Adipocyte (in vitro differentiated cells): ENCODE measurements at regions not wholly inside any gene's neighbourhood (a gene's known extent, or its start where the extent isn't known, plus 50 kb on each side); places are given as distances from the start of the nearest gene placed in this dataset.
A peak's percentile ranks its signal among the peaks of the same experiment; 100 is the strongest.

Experiments
- DNase-seq: peaks from one replicate; pipeline ENCODE4 v3.0.0-alpha.2; 2015; ENCODE audit warnings: low read depth
- H3K27me3 ChIP-seq: replicated peaks from 2 replicates; pipeline ENCODE4 v1.7.0; 2013; ENCODE audit warnings: mild to moderate bottlenecking, low read length, moderate library complexity; ENCODE audit not compliant: control insufficient read depth, insufficient read depth
- H3K36me3 ChIP-seq: 2 replicates; pipeline ENCODE4 v1.7.0; 2013; ENCODE audit warnings: low read length, mild to moderate bottlenecking, moderate library complexity; ENCODE audit not compliant: control insufficient read depth, insufficient read depth, severe bottlenecking
- H3K4me1 ChIP-seq: 2 replicates; pipeline ENCODE4 v1.7.0; 2013; ENCODE audit warnings: mild to moderate bottlenecking, low read length, moderate library complexity; ENCODE audit not compliant: control insufficient read depth, insufficient read depth
- H3K4me3 ChIP-seq: 2 replicates; pipeline ENCODE4 v1.7.0; 2013; ENCODE audit warnings: mild to moderate bottlenecking, low read length, moderate library complexity
- H3K9ac ChIP-seq: 2 replicates; pipeline ENCODE4 v1.7.0; 2013; ENCODE audit warnings: mild to moderate bottlenecking, low read length, moderate library complexity
- H3K9me3 ChIP-seq: 2 replicates; pipeline ENCODE4 v1.7.0; 2013; ENCODE audit warnings: mild to moderate bottlenecking, low read length, moderate library complexity; ENCODE audit not compliant: control insufficient read depth

DNA sequence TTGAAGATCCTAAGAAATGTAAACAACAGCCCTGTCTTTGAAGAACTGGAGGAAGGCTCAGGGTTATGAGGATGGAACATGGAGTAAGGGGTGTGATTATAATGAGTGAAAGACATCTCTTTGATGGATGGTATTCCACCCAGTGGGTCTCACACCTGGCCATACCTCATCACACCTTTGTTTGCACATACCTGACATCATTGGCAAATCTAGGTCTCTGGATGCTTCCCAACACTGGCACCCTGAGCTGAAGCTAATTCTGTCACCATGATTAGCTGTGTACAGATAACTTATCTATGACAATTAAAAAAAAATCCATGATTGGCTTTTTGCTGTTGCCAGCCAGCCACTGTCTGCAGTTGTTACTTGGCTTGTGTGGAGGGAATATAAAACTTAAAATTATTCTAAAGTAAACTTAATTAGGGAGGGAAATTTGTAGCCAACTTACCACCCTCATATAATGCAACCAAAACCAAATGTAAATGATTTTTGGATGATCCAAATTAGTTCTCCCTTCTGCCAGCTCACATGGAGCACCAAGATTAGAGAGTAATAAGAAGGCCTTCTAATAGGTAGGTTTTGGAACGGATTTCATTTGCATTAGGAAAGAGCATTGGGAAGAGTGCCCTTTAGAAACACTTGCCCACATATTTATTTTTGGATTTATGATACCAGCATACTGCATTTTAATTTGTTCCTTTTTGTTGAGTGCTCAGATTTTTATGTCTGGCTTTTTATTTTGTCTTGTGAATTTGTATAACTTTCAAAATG, 249.5 kb downstream of the SOX4 start:
- Histone ChIP-seq H3K9ac (no peak overlapping the region), H3K4me1 (peaks cover 9% of the 10 kb centered on the region), H3K4me3 (no peak overlapping the region), H3K9me3 (no peaks in the 10 kb centered on the region), H3K27me3 (no peaks in the 10 kb centered on the region), H3K36me3 (no peaks in the 10 kb centered on the region)
- DNase-seq, result no peak

DNA sequence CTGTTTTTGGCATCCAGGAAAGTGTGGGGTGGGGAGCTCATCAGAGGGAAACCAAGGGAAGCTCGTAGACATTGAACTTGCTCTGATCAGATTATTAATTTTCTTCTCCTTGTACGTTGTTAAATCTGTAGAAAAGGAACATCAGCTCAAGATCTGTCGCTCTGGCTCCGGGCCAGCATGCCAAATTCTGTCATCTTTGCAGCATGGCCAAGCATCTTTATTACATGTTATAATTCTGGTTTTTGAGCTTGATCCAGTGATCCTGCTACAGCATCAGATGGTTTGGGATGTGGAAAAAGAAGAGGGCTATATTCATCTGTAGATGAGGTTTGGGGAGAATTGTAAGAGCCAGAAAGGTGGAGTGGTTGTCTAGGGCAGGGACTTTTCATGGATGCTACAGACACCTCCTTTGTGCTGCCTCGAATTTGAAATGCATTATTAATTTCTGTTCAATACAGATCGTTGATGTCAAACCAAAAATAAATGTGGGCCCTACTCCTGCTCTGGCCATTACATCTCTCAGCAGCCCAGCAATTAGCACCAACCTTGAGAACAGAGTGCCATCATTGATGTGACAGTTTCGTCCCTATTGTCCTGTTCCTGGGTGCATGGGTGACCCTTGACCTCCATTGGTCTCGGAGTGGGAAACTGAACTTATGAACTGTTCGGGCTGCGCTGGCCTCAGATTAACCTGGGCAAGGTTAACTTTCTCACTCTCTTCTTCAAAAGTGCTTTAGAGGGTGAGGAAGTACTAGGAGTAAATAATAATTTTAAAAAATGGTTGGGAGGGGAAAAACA, 250.8 kb downstream of the SOX4 start:
- Histone ChIP-seq H3K9me3 (no peaks in the 10 kb centered on the region), H3K27me3 (no peaks in the 10 kb centered on the region), H3K9ac (no peak overlapping the region), H3K4me3 (no peak overlapping the region), H3K36me3 (no peaks in the 10 kb centered on the region), H3K4me1 (peaks cover 9% of the 10 kb centered on the region)
- DNase-seq, result no peak

DNA sequence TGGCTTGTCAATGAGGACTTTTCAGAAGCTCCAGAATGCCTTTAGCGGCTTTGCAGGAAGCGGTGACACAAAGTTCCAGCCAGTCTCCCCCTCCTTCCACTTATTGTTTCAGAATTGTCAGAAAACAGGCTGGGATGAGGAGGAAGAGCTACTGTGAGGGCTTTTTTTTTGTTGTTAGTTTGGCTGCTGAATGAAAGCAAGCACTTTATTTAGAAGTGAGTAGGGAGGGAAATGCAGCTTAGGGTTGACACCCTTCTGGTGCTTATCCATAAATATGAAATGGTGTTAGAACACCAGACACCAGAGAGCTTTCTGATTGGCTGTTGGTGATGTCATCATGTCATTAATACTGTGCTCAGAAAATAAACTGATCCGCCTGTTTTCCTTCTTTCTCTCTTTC, 251.5 kb downstream of the SOX4 start:
- no peak for DNase-seq
- peaks cover 9% of the 10 kb centered on the region for H3K4me1 ChIP-seq

DNA sequence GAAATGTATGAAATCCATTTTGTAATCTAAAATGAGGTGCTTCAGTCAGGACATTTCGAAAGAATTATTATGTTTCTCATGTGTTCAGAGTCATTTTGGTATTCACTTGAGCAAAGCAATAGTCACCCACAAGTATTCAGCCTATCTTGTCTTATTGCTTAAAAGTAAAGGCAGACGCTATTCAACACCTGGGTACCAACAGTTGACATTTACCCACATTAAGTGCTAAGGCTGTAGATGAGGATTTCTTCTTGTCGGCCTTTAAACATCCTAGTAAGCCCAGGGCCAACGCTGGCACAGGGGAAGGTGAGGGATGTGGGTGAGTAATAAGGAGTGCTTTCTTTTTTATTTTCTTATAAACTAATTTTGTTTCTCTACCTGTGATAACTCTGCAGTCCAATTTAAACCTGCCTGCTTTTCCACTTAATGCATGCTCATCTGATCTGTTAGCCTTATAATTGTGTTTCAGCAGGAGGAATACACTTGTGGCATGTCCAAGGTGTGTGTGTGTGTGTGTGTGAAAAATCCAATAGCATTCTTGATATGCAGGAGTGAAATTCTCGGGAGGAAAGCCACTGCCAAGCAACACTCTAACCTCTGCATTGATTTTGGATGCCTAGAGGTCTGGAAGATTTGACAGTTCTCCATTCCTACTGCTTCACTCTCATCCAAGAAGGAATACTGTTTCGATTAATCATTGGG, 252.0 kb downstream of the SOX4 start:
- Histone ChIP-seq H3K9ac (no peak overlapping the region), H3K9me3 (no peaks in the 10 kb centered on the region), H3K36me3 (no peaks in the 10 kb centered on the region), H3K4me3 (no peak overlapping the region), H3K27me3 (no peaks in the 10 kb centered on the region), H3K4me1 (peaks cover 9% of the 10 kb centered on the region)
- DNase-seq, result no peak

More for the DNA sequence above, 251.5 kb downstream of the SOX4 start:
- H3K27me3 ChIP-seq, result no peaks in the 10 kb centered on the region
- H3K36me3 ChIP-seq, result no peaks in the 10 kb centered on the region
- no peak overlapping the region for H3K9ac ChIP-seq
- H3K4me3 ChIP-seq, result no peak overlapping the region
- no peaks in the 10 kb centered on the region for H3K9me3 ChIP-seq

DNA sequence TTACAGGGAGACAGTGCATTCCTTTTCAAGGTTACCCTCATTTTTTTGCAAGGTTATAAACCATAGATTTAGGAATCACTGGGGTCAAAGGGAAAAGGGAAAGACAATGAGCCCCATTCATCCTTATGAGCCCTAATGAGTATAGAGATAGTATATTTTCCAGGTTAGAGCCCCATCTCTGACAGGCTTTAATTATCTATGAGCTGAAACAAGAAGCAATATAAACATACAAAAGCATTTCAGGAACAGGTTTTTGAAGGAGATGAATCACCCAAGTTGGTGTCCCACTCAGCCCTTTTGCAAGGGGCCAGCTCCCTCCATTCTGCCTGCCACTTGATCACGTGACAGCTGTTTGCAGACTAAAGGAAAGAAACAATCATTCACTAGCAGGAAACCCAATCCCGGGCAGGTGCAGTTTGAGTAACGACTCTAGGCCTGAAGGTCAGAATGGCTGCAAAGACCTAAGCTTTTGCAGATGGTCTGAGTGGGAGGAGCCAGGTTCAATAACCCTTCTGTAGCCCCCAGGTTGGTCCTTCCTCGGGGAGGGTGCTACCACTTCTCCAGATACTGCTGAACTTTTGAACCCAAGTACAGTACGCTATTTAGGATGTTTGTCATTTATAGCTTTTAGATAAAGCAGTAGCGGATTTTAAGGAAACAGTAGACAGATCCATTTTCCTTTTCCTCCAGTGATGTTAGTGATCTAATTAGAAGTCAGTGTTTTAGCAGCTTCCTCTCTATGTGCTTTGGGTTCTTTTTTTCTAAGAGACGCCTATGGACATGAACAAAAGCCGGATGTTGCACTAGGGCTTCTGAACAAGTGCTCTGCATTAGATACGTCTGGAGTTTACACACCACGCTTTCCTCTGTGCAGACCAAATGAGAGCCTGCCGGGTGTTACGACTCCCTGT, 253.2 kb downstream of the SOX4 start:
- Histone ChIP-seq H3K9me3 (no peaks in the 10 kb centered on the region), H3K9ac (no peak overlapping the region), H3K27me3 (no peaks in the 10 kb centered on the region), H3K4me3 (no peak overlapping the region), H3K36me3 (no peaks in the 10 kb centered on the region), H3K4me1 (peaks cover 9% of the 10 kb centered on the region)
- DNase-seq, result no peak

DNA sequence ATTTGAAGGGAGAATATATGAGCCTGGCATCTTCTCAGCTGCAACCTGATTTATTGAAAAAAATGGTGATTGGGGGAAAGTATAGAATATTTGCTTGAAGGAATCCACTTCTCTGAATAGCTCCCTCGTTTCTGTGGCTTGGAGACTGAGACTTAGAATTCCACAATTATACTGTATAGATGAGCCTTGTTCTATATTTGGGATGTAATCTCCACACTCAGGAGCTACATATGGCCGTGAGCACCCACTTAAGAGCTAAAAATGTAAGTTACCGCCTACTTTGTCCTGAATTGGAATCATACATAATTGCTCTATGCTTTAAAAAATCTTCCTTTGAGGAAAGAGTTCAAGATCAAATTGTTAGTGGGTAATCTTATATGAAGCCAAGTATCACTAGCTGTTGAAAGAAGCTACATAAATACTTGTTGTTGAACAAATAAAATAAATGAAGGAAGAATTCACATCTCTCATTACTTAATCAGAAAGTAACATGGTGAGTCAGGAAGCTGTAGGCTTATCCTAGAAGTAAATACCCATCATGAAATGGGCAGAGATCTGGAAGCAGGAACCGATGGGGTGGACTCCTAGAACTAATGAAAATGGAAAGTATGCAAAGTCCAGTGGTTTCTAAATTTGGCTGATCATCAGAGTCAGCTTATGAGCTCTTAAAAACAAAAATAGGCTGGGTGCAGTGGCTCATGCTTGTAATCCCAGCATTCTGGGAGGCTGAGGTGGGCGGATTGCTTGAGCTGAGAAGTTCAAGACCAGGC, 254.3 kb downstream of the SOX4 start:
- Histone ChIP-seq H3K36me3 (no peaks in the 10 kb centered on the region), H3K9me3 (no peaks in the 10 kb centered on the region), H3K4me3 (no peak overlapping the region), H3K27me3 (no peaks in the 10 kb centered on the region), H3K4me1 (peaks cover 9% of the 10 kb centered on the region), H3K9ac (no peak overlapping the region)
- DNase-seq, result no peak

DNA sequence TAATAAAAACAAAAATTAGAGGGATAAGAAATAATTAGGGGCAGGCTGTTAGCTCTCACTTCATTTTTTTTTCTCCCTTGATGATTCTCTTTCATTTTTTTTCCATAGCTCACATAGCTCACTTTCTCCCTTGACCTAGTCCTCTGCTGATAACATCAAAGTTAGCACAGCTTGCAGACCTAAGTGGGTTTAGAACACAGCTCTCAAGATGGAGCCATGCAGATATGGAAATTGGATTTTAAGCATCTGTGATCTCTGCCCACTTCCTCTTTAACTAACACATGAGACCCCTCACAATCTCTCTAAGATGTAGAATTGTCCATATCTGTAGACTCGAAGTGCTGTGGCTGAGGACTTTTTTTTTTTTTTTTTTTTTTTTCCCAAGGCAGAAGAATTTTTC, 257.1 kb downstream of the SOX4 start:
- H3K27me3 ChIP-seq, result no peaks in the 10 kb centered on the region
- no peak overlapping the region for H3K4me3 ChIP-seq
- H3K9me3 ChIP-seq, result no peaks in the 10 kb centered on the region
- DNase-seq, result no peak
- H3K4me1 ChIP-seq, result peaks cover 1% of the 10 kb centered on the region
- no peaks in the 10 kb centered on the region for H3K36me3 ChIP-seq
- H3K9ac ChIP-seq, result no peak overlapping the region

DNA sequence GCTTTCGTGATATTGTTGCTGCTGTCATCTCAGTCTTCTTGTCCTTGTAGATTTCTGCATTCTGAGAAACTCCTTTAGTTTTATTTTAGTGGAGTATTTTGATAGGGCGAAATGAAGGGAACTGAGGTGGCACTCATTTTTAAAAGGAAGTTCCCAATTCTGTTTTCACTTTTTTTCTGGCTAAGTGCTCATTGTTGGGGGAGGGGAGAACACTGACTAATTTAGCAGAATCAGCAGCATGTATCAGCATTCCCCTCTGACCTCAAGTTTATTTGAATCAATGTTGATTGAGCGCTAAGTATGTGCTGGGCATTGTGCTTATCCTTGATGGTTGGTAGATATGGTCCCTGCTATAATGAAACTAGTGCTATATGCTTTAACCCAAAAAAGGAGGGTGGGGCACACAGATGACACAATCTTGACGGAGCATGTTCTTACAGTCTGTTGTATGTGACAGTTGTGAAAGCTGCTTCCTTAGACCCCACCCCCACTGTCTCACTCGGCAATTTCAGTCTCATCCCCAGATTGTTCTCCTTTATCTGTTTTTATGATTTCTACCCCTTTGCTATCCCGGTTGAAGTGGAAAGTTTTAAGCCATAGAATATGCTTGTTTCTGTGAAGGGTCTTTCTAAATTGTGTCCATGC, 262.4 kb downstream of the SOX4 start:
- Histone ChIP-seq H3K9ac (no peak overlapping the region), H3K36me3 (no peaks in the 10 kb centered on the region), H3K9me3 (no peaks in the 10 kb centered on the region), H3K4me1 (peaks cover 16% of the 10 kb centered on the region), H3K27me3 (no peaks in the 10 kb centered on the region), H3K4me3 (peak overlapping the region; percentile 6)
- no peak for DNase-seq

DNA sequence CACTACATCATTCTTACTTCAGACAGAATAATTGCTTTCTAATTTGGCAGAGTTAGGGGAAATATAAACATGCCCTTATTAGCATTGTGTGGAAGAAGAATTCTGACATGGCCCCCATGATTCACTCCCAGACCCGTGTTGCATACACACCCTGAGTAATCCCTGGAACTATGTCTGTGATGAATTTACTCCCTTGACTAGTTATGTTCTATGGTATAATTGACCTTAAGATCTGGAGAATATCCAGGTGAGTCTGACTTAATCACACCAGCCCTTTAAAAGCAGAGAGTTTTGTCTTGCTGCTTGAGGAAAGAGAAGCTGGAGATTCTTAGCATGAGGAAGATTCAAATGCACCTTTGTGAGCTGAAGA, 262.9 kb downstream of the SOX4 start:
- no peaks in the 10 kb centered on the region for H3K27me3 ChIP-seq
- no peaks in the 10 kb centered on the region for H3K36me3 ChIP-seq
- no peak overlapping the region for H3K9ac ChIP-seq
- peaks cover 16% of the 10 kb centered on the region for H3K4me1 ChIP-seq
- peak overlapping the region; percentile 6 for H3K4me3 ChIP-seq
- peak; percentile 21 for DNase-seq
- no peaks in the 10 kb centered on the region for H3K9me3 ChIP-seq

DNA sequence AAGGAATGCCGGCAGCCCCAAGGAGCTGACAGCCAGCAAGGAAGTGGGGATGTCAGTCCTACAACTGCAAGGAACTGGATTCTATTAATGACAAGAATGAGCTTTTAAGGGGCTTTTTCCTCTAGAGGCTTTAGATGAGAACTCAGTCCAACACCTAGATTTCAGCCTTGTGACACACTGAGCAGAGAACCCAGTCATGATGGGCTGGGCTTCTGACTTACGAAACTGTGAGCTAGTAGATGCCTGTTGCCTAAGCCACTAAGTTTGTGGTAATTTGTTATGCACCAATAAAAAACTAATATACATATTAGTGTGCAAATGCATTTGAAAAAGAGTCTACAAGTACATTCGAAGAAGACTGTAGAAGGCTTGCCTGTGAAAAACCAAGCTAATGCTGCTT, 263.3 kb downstream of the SOX4 start:
- Histone ChIP-seq H3K9me3 (no peaks in the 10 kb centered on the region), H3K27me3 (no peaks in the 10 kb centered on the region), H3K9ac (no peak overlapping the region), H3K4me1 (peaks cover 16% of the 10 kb centered on the region), H3K4me3 (peak overlapping the region; percentile 6), H3K36me3 (no peaks in the 10 kb centered on the region)
- no peak for DNase-seq
